AG04450 (cell line): ENCODE measurements at regions not wholly inside any gene's neighbourhood (a gene's known extent, or its start where the extent isn't known, plus 50 kb on each side); places are given as distances from the start of the nearest gene placed in this dataset.

Source experiments
- CTCF ChIA-PET: fragments of 300-600, 350-600 bp; formaldehyde crosslinking; extraction: SDS; loops from one replicate; lab custom pipeline; 2022; ENCODE audit warnings: antibody characterized with exemption, inconsistent platforms; lab: Charles Lee
- POLR2A ChIA-PET: fragments of 350-600 bp; formaldehyde crosslinking; extraction: SDS; loops from one replicate; lab custom pipeline; 2021; ENCODE audit warnings: antibody characterized with exemption, inconsistent platforms; lab: Yijun Ruan, JAX
- DNase-seq: peaks from one replicate; pipeline ENCODE4 v3.0.0-alpha.2; 2011; ENCODE audit warnings: low read depth, low spot score
- H3K27ac ChIP-seq: one replicate; pipeline ENCODE4 v1.5.1; 2012; ENCODE audit warnings: low read depth, low read length, control low read depth
- H3K27me3 ChIP-seq: one replicate; pipeline ENCODE4 v1.6.0; 2012; ENCODE audit warnings: low read length; ENCODE audit not compliant: control insufficient read depth, insufficient read depth
- H3K4me3 ChIP-seq: 2 replicates; pipeline ENCODE4 v1.5.1; 2011; ENCODE audit warnings: mild to moderate bottlenecking, low read depth, low read length, control low read depth
- H3K9me3 ChIP-seq: 2 replicates; pipeline ENCODE4 v1.5.1; 2012; ENCODE audit warnings: low read length; ENCODE audit not compliant: control insufficient read depth, insufficient read depth
- TF ChIP-seq, protein P1 (sequence below): IDR thresholded peaks from 2 replicates; pipeline ENCODE4 v1.5.1; 2011; ENCODE audit warnings: low read depth, low read length, control low read depth, inconsistent platforms

DNA sequence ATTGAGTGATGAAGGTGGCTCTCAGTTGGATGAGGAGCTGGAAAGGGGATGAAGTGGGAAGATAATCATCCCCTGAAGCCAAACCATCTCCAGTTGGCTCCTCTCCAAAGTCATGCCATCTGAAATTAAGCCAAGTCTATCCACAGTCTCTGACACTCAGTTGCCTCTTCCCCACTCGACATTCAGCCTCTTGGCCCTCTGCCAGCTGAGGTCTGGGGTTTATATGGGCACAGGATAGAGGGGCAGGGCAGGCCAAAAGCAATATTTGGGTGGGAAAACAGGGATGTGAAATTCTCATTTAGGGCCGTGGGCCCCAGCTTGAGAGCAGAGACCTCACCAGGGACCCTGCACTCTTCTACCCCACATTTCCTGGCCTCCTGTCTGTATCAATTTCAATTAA is 85.9 kb downstream of the SLITRK1 start:
- TF ChIP-seq, protein P1, sequence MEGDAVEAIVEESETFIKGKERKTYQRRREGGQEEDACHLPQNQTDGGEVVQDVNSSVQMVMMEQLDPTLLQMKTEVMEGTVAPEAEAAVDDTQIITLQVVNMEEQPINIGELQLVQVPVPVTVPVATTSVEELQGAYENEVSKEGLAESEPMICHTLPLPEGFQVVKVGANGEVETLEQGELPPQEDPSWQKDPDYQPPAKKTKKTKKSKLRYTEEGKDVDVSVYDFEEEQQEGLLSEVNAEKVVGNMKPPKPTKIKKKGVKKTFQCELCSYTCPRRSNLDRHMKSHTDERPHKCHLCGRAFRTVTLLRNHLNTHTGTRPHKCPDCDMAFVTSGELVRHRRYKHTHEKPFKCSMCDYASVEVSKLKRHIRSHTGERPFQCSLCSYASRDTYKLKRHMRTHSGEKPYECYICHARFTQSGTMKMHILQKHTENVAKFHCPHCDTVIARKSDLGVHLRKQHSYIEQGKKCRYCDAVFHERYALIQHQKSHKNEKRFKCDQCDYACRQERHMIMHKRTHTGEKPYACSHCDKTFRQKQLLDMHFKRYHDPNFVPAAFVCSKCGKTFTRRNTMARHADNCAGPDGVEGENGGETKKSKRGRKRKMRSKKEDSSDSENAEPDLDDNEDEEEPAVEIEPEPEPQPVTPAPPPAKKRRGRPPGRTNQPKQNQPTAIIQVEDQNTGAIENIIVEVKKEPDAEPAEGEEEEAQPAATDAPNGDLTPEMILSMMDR, result no peak
- Histone ChIP-seq H3K4me3 (no peak overlapping the region), H3K27ac (no peak overlapping the region), H3K27me3 (no peaks in the 10 kb centered on the region), H3K9me3 (peaks cover 5% of the 10 kb centered on the region; the same call in 1 of the 2 replicates)
- no peak for DNase-seq
- CTCF ChIA-PET, result no interaction called here
- POLR2A ChIA-PET, result no interaction called here

- DNase-seq, result no peak
- Histone ChIP-seq H3K4me3 (no peak overlapping the region), H3K27ac (no peak overlapping the region), H3K27me3 (no peaks in the 10 kb centered on the region), H3K9me3 (peaks cover 5% of the 10 kb centered on the region; the same call in 1 of the 2 replicates)
- TF ChIP-seq, protein P1, result no peak
- POLR2A ChIA-PET, result no interaction called here
- CTCF ChIA-PET, result no interaction called here
These were observed 87.7 kb downstream of the SLITRK1 start for GRCh38 chr13:83794583-83794982.

DNA sequence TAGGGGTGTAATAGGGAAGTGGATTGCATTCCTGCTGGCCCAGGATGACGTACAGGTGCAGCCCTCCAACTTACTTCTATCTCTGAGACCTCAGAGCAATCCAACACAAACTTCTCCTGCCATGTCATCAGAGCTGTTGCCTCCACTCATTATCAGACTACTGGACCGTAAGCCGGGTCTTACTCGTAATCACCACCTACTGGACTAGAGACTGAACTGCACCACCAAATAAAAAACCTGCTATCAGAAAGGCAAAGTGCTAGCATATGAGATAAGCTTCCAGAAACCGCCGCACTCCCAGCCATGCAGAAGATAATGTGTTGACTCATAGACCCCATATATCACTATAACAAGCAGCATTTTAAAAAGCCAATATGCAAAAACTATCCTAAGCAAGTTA is 102.0 kb downstream of the SLITRK1 start:
- CTCF ChIA-PET, result interaction anchor here (1.3 kb wide), 1 partner anchor 31 kb away, joined by 3 read pairs; no protein-coding TSS in a partner anchor
- Histone ChIP-seq H3K27me3 (no peaks in the 10 kb centered on the region), H3K4me3 (no peak overlapping the region), H3K9me3 (no peaks in the 10 kb centered on the region), H3K27ac (no peak overlapping the region)
- no peak for DNase-seq
- POLR2A ChIA-PET, result no interaction called here
- TF ChIP-seq, protein P1, result peak; percentile 55

- TF ChIP-seq, protein P1, result no peak
- H3K27me3 ChIP-seq, result no peaks in the 10 kb centered on the region
- H3K9me3 ChIP-seq, result no peaks in the 10 kb centered on the region
- H3K4me3 ChIP-seq, result no peak overlapping the region
- no peak for DNase-seq
- ChIA-PET POLR2A (no interaction called here), CTCF (no interaction called here)
- H3K27ac ChIP-seq, result no peak overlapping the region
These were observed 108.3 kb downstream of the SLITRK1 start for GRCh38 chr13:83773961-83774360.

DNA sequence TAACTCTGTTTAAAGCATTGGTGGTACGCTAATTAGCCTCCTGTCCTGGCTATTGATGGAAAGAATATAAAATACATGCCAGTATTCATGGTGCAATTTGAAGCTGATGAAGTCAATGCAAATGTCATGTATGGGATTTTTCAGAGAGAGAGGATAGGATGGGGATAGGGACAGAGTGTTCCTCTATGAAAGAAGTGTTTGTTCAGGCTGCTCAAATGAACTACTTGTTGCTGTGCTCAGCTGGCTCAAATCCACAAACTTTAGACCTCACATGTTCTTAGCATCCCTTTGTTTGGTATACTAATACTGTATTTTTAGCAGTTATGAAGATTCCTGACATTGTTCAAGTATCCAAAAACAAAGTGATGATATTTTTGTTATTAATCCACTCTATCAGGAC is 116.5 kb downstream of the SLITRK1 start:
- Histone ChIP-seq H3K27me3 (no peaks in the 10 kb centered on the region), H3K4me3 (no peak overlapping the region), H3K27ac (no peak overlapping the region), H3K9me3 (no peaks in the 10 kb centered on the region)
- TF ChIP-seq, protein P1, result no peak
- CTCF ChIA-PET, result no interaction called here
- POLR2A ChIA-PET, result no interaction called here
- no peak for DNase-seq
